CD14-positive monocyte (primary cell): ENCODE measurements at regions not wholly inside any gene's neighbourhood (a gene's known extent, or its start where the extent isn't known, plus 50 kb on each side); places are given as distances from the start of the nearest gene placed in this dataset.

Experiments used
- DNase-seq, 3 donors: peaks; one replicate each; pipeline ENCODE4 v3.0.0-alpha.2; 2011 to 2022
- H2AFZ ChIP-seq: 2 replicates; pipeline ENCODE4 v1.6.0; 2012; ENCODE audit warnings: mild to moderate bottlenecking, low read depth, low read length, inconsistent platforms; ENCODE audit not compliant: insufficient read depth, poor library complexity, severe bottlenecking
- H3K27ac ChIP-seq, 2 donors: 1 replicate in 1 of 2; 2 replicates in 1 of 2; pipeline ENCODE4 v1.5.1; 2012 to 2013; ENCODE audit warnings: low read length in 2 of 2, control low read depth in 1 of 2, inconsistent platforms in 1 of 2, low read depth in 1 of 2, mild to moderate bottlenecking in 1 of 2
- H3K27me3 ChIP-seq, 2 donors: one replicate each; pipeline versions ENCODE4 v1.6.0 to v1.6.1; 2011 to 2013; ENCODE audit warnings: low read length in 2 of 2; ENCODE audit not compliant: control insufficient read depth in 2 of 2, insufficient read depth in 2 of 2
- H3K36me3 ChIP-seq, 2 donors: replicated peaks in 1 of 2; 1 replicate in 1 of 2; 2 replicates in 1 of 2; pipeline versions ENCODE4 v1.5.1 to v1.6.1; 2012 to 2013; ENCODE audit warnings: low read length in 2 of 2, control low read depth in 1 of 2, inconsistent platforms in 1 of 2, mild to moderate bottlenecking in 1 of 2; ENCODE audit not compliant: insufficient read depth in 2 of 2, control insufficient read depth in 1 of 2
- H3K4me1 ChIP-seq, 2 donors: 1 replicate in 1 of 2; 2 replicates in 1 of 2; pipeline versions ENCODE4 v1.5.1 to v1.6.1; 2012 to 2013; ENCODE audit warnings: low read length in 2 of 2, control low read depth in 1 of 2, inconsistent platforms in 1 of 2, mild to moderate bottlenecking in 1 of 2, moderate library complexity in 1 of 2; ENCODE audit not compliant: insufficient read depth in 2 of 2, control insufficient read depth in 1 of 2
- H3K4me2 ChIP-seq: replicated peaks from 2 replicates; pipeline ENCODE3; 2012; ENCODE audit warnings: low read length, moderate library complexity, mild to moderate bottlenecking; ENCODE audit not compliant: poor library complexity, severe bottlenecking; ENCODE audit errors: extremely low read depth
- H3K4me3 ChIP-seq, 3 experiments: fragments of 200-600 bp in 1 of 3; sonication (generic) in 1 of 3; replicated peaks in 1 of 3; 1 replicate in 2 of 3; 2 replicates in 1 of 3; pipeline ENCODE4 v1.5.1; 2011 to 2013; ENCODE audit warnings: low read length in 3 of 3, mild to moderate bottlenecking in 3 of 3, control low read depth in 2 of 3, low read depth in 2 of 3, inconsistent platforms in 1 of 3, moderate library complexity in 1 of 3
- H3K79me2 ChIP-seq: 2 replicates; pipeline ENCODE4 v1.6.0; 2012; ENCODE audit warnings: mild to moderate bottlenecking, control low read depth, inconsistent platforms, low read length, moderate library complexity; ENCODE audit not compliant: insufficient read depth
- H3K9ac ChIP-seq: 2 replicates; pipeline ENCODE4 v1.6.0; 2017; ENCODE audit warnings: low read length, mild to moderate bottlenecking; ENCODE audit not compliant: insufficient read depth, poor library complexity, severe bottlenecking
- H3K9me3 ChIP-seq, 2 donors: replicated peaks in 1 of 2; 1 replicate in 1 of 2; 2 replicates in 1 of 2; pipeline versions ENCODE4 v1.5.1 to v1.6.1; 2012 to 2013; ENCODE audit warnings: low read length in 2 of 2, control low read depth in 1 of 2; ENCODE audit not compliant: control insufficient read depth in 1 of 2, insufficient read depth in 1 of 2
- H4K20me1 ChIP-seq: 2 replicates; pipeline ENCODE4 v1.6.0; 2012; ENCODE audit warnings: mild to moderate bottlenecking, low read length, control low read depth, moderate library complexity; ENCODE audit not compliant: insufficient read depth
- H3K27ac Mint-ChIP-seq, 7 donors: one replicate each; pipeline ENCODE4 v1.8.0; 2020; ENCODE audit warnings: mild to moderate bottlenecking in 7 of 7, mixed read lengths in 7 of 7, moderate library complexity in 6 of 7, inconsistent platforms in 2 of 7
- H3K27me3 Mint-ChIP-seq, 3 donors: one replicate each; pipeline ENCODE4 v1.8.0; 2021 to 2022; ENCODE audit warnings: low read depth in 3 of 3, mild to moderate bottlenecking in 3 of 3, mixed read lengths in 3 of 3, moderate library complexity in 3 of 3, inconsistent platforms in 1 of 3
- H3K36me3 Mint-ChIP-seq, 2 donors: one replicate each; pipeline ENCODE4 v1.8.0; 2020; ENCODE audit warnings: mixed read lengths in 2 of 2, inconsistent platforms in 1 of 2, mild to moderate bottlenecking in 1 of 2
- H3K4me1 Mint-ChIP-seq: one replicate; pipeline ENCODE4 v1.8.0; 2020; ENCODE audit warnings: mild to moderate bottlenecking, mixed read lengths
- H3K4me3 Mint-ChIP-seq, 2 donors: one replicate each; pipeline ENCODE4 v1.8.0; 2020; ENCODE audit warnings: mild to moderate bottlenecking in 2 of 2, mixed read lengths in 2 of 2, moderate library complexity in 1 of 2
- H3K9me3 Mint-ChIP-seq, 7 donors: one replicate each; pipeline ENCODE4 v1.8.0; 2020 to 2022; ENCODE audit warnings: mixed read lengths in 7 of 7, mild to moderate bottlenecking in 6 of 7, moderate library complexity in 6 of 7, inconsistent platforms in 2 of 7
- WGBS: methylation state at CpG from one replicate; pipeline ENCODE4 v1.1.5; 2013; ENCODE audit warnings: missing lambda C conversion rate; ENCODE audit not compliant: insufficient coverage; 5-methylcytosine and 5-hydroxymethylcytosine counted together
- intact Hi-C, 2 donors: fragments of 100-400 bp; cut with micrococcal nuclease; formaldehyde crosslinking; loops; one replicate each; pipeline versions ENCODE4 v1.15.0 to v1.15.1; 2023
- TF ChIP-seq, protein P1 (sequence below): fragments of 200-600 bp; IDR thresholded peaks from one replicate; pipeline ENCODE4 v1.8.0; 2022; ENCODE audit warnings: antibody characterized with exemption, mild to moderate bottlenecking

DNA sequence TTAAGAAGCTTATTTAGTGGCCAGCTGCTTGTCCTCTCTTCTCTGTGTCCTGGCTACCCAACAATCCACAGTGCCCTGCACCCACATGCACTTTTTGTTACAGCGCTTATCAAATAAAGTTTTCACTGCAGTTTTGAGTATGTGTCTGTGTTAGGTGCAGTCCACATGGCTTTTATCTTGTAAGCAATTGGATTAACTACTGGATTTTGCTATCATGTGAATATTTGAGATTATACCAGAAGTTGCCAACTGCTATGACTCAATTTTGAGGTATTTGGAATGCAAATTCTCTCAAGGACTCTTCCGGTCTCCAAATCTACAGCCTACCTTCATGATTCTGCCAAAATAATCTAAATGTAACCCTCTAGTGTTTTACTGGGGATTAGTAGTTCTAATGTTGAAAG lies 690.2 kb downstream of the NR2F1-AS1 start:
- Histone ChIP-seq H4K20me1 (no peaks in the 10 kb centered on the region), H3K27me3 (no peaks in the 10 kb centered on the region), H3K4me3 (no peak overlapping the region), H3K4me2 (no peak overlapping the region), H3K9ac (no peak overlapping the region), H3K36me3 (no peaks in the 10 kb centered on the region), H2AFZ (no peak overlapping the region), H3K27ac (no peak overlapping the region), H3K9me3 (peaks cover 0 to 4% of the 10 kb centered on the region in 2 donors), H3K79me2 (no peaks in the 10 kb centered on the region), H3K4me1 (no peaks in the 10 kb centered on the region)
- no peaks in the 10 kb centered on the region for H3K36me3 Mint-ChIP-seq
- WGBS, result no CpG with 5 or more reads among the region's 2 CpGs
- H3K9me3 Mint-ChIP-seq, result peaks cover 0 to 6% (median 0%) of the 10 kb centered on the region in 7 donors
- intact Hi-C loops, result no loop called here
- H3K4me3 Mint-ChIP-seq, result no peak overlapping the region
- H3K27me3 Mint-ChIP-seq, result peaks cover 0 to 2% (median 0%) of the 10 kb centered on the region in 3 donors
- H3K27ac Mint-ChIP-seq, result no peak overlapping the region
- H3K4me1 Mint-ChIP-seq, result no peaks in the 10 kb centered on the region
- DNase-seq, result no peak
- TF ChIP-seq, protein P1, sequence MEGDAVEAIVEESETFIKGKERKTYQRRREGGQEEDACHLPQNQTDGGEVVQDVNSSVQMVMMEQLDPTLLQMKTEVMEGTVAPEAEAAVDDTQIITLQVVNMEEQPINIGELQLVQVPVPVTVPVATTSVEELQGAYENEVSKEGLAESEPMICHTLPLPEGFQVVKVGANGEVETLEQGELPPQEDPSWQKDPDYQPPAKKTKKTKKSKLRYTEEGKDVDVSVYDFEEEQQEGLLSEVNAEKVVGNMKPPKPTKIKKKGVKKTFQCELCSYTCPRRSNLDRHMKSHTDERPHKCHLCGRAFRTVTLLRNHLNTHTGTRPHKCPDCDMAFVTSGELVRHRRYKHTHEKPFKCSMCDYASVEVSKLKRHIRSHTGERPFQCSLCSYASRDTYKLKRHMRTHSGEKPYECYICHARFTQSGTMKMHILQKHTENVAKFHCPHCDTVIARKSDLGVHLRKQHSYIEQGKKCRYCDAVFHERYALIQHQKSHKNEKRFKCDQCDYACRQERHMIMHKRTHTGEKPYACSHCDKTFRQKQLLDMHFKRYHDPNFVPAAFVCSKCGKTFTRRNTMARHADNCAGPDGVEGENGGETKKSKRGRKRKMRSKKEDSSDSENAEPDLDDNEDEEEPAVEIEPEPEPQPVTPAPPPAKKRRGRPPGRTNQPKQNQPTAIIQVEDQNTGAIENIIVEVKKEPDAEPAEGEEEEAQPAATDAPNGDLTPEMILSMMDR, result no peak

DNA sequence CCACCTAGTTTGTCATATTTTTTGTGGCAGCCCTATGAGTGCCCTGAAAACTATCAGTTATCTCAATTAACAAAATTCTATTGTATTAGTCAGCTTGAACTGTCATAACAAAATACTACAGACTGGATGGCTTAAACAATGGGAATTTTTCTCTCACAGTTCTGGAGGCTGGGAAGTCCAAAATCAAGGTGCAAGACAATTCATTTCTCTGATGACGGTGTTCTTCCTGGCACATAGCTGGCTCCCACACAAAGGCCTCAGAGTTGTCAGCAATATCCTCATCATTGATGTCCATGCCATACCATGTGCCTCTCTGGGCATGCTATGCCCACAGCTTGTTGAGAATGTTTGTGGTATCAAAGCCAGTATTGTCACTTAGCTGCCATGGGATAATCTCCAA lies 691.9 kb downstream of the NR2F1-AS1 start:
- WGBS, result no CpG with 5 or more reads among the region's 1 CpG
- Mint-ChIP-seq H3K4me3 (no peak overlapping the region), H3K36me3 (no peaks in the 10 kb centered on the region), H3K9me3 (peaks cover 0 to 6% (median 0%) of the 10 kb centered on the region in 7 donors), H3K4me1 (no peaks in the 10 kb centered on the region), H3K27ac (no peak overlapping the region), H3K27me3 (peaks cover 0 to 2% (median 0%) of the 10 kb centered on the region in 3 donors)
- H3K27me3 ChIP-seq, result no peaks in the 10 kb centered on the region
- H3K9me3 ChIP-seq, result peaks cover 0 to under 1% of the 10 kb centered on the region in 2 donors
- H3K27ac ChIP-seq, result no peak overlapping the region
- H3K4me1 ChIP-seq, result no peaks in the 10 kb centered on the region
- TF ChIP-seq, protein P1, result no peak
- H3K9ac ChIP-seq, result no peak overlapping the region
- no peaks in the 10 kb centered on the region for H3K79me2 ChIP-seq
- DNase-seq, result no peak
- no peaks in the 10 kb centered on the region for H3K36me3 ChIP-seq
- no peak overlapping the region for H3K4me3 ChIP-seq
- no peak overlapping the region for H2AFZ ChIP-seq
- H3K4me2 ChIP-seq, result no peak overlapping the region
- intact Hi-C loops, result no loop called here
- no peaks in the 10 kb centered on the region for H4K20me1 ChIP-seq
